HEK293 (cell line): ENCODE measurements at regions not wholly inside any gene's neighbourhood (a gene's known extent, or its start where the extent isn't known, plus 50 kb on each side); places are given as distances from the start of the nearest gene placed in this dataset.

Experiments used
- CTCF ChIA-PET: fragments of 350-600 bp; formaldehyde crosslinking; extraction: SDS; loops from one replicate; lab custom pipeline; 2021; ENCODE audit warnings: antibody characterized with exemption; lab: Yijun Ruan, JAX
- POLR2A ChIA-PET: fragments of 300-600 bp; formaldehyde crosslinking; extraction: SDS; loops from one replicate; lab custom pipeline; 2020; ENCODE audit warnings: antibody characterized with exemption, inconsistent platforms; lab: Yijun Ruan, JAX
- H3K27ac ChIP-seq: fragments of 200-500 bp; sonication (Bioruptor generic); 2 replicates; pipeline ENCODE4 v1.5.1; 2014; ENCODE audit warnings: low read depth, low read length, control low read depth, inconsistent platforms; ENCODE audit errors: extremely low read depth
- H3K36me3 ChIP-seq, 2 experiments: fragments of 200-500 bp in 1 of 2; sonication (Bioruptor generic) in 1 of 2; 1 replicate in 1 of 2; 2 replicates in 1 of 2; pipeline ENCODE4 v1.5.1; 2014 to 2017; ENCODE audit warnings: inconsistent platforms in 2 of 2, low read length in 2 of 2; ENCODE audit not compliant: control insufficient read depth in 2 of 2, insufficient read depth in 1 of 2
- H3K4me1 ChIP-seq: fragments of 200-500 bp; sonication (Bioruptor generic); 2 replicates; pipeline ENCODE4 v1.5.1; 2014; ENCODE audit warnings: mild to moderate bottlenecking, low read length, inconsistent platforms; ENCODE audit not compliant: control insufficient read depth, insufficient read depth
- H3K4me3 ChIP-seq: 2 replicates; pipeline ENCODE4 v1.5.1; 2011; ENCODE audit warnings: low read depth, mild to moderate bottlenecking, control low read depth, low read length, moderate library complexity
- H3K9me3 ChIP-seq: fragments of 200-500 bp; sonication (Bioruptor generic); 2 replicates; pipeline ENCODE4 v1.5.1; 2014; ENCODE audit warnings: low read depth, low read length, inconsistent platforms; ENCODE audit not compliant: control insufficient read depth, insufficient read depth
- ATF2 ChIP-seq: fragments of 450-650 bp; formaldehyde crosslinking; IDR thresholded peaks from 2 replicates; pipeline ENCODE4 v1.5.1; 2016; ENCODE audit warnings: missing biosample characterization, missing genetic modification characterization, low read depth
- FEZF1 ChIP-seq: fragments of 450-650 bp; formaldehyde crosslinking; IDR thresholded peaks from 2 replicates; pipeline ENCODE4 v1.5.1; 2016; ENCODE audit warnings: missing biosample characterization, missing genetic modification characterization
- INSM2 ChIP-seq: fragments of 450-650 bp; formaldehyde crosslinking; IDR thresholded peaks from 2 replicates; pipeline ENCODE4 v1.5.1; 2016; ENCODE audit warnings: missing biosample characterization, missing genetic modification characterization
- KLF16 ChIP-seq: fragments of 450-650 bp; formaldehyde crosslinking; IDR thresholded peaks from 2 replicates; pipeline ENCODE4 v1.5.1; 2017; ENCODE audit warnings: missing biosample characterization, missing genetic modification characterization
- KLF8 ChIP-seq: fragments of 450-650 bp; formaldehyde crosslinking; IDR thresholded peaks from 2 replicates; pipeline ENCODE4 v1.5.1; 2016; ENCODE audit warnings: missing biosample characterization, missing genetic modification characterization
- MZF1 ChIP-seq: fragments of 450-650 bp; formaldehyde crosslinking; IDR thresholded peaks from 2 replicates; pipeline ENCODE4 v1.5.1; 2017; ENCODE audit warnings: missing biosample characterization, missing genetic modification characterization, borderline replicate concordance
- PRDM6 ChIP-seq: fragments of 450-650 bp; formaldehyde crosslinking; IDR thresholded peaks from 2 replicates; pipeline ENCODE4 v1.5.1; 2017; ENCODE audit warnings: missing biosample characterization, missing genetic modification characterization
- SETDB1 ChIP-seq: IDR thresholded peaks from one replicate; pipeline ENCODE4 v1.6.1; 2017; ENCODE audit warnings: mild to moderate bottlenecking, low read length, moderate library complexity, mixed read lengths; ENCODE audit not compliant: insufficient read length
- TRIM28 ChIP-seq: IDR thresholded peaks from 2 replicates; pipeline ENCODE4 v1.6.1; 2011; ENCODE audit warnings: low read length, control low read depth, borderline replicate concordance
- ZBTB6 ChIP-seq: fragments of 450-650 bp; formaldehyde crosslinking; IDR thresholded peaks from 2 replicates; pipeline ENCODE4 v1.5.1; 2017; ENCODE audit warnings: missing biosample characterization, missing genetic modification characterization
- ZFP37 ChIP-seq: fragments of 450-650 bp; formaldehyde crosslinking; IDR thresholded peaks from 2 replicates; pipeline ENCODE4 v1.5.1; 2016; ENCODE audit warnings: missing biosample characterization, missing genetic modification characterization
- ZNF10 ChIP-seq: fragments of 450-650 bp; formaldehyde crosslinking; IDR thresholded peaks from 2 replicates; pipeline ENCODE4 v1.5.1; 2017; ENCODE audit warnings: missing biosample characterization, missing genetic modification characterization
- ZNF132 ChIP-seq: fragments of 450-650 bp; formaldehyde crosslinking; IDR thresholded peaks from 2 replicates; pipeline ENCODE4 v1.5.1; 2017; ENCODE audit warnings: missing biosample characterization, missing genetic modification characterization, borderline replicate concordance
- ZNF362 ChIP-seq: fragments of 450-650 bp; formaldehyde crosslinking; IDR thresholded peaks from 2 replicates; pipeline ENCODE4 v1.5.1; 2016; ENCODE audit warnings: missing biosample characterization, missing genetic modification characterization
- ZNF366 ChIP-seq: fragments of 450-650 bp; formaldehyde crosslinking; conservative IDR thresholded peaks from 2 replicates; pipeline ENCODE4 v1.5.1; 2016; ENCODE audit warnings: missing biosample characterization, missing genetic modification characterization
- ZNF600 ChIP-seq: fragments of 450-650 bp; formaldehyde crosslinking; IDR thresholded peaks from 2 replicates; pipeline ENCODE4 v1.5.1; 2016; ENCODE audit warnings: missing biosample characterization, missing genetic modification characterization
- ZNF645 ChIP-seq: fragments of 450-650 bp; formaldehyde crosslinking; IDR thresholded peaks from 2 replicates; pipeline ENCODE4; 2016; ENCODE audit warnings: missing biosample characterization, missing genetic modification characterization
- ZNF692 ChIP-seq: fragments of 450-650 bp; formaldehyde crosslinking; IDR thresholded peaks from 2 replicates; pipeline ENCODE4 v1.5.1; 2016; ENCODE audit warnings: missing biosample characterization, missing genetic modification characterization
- ZNF777 ChIP-seq: fragments of 450-650 bp; formaldehyde crosslinking; IDR thresholded peaks from 2 replicates; pipeline ENCODE4 v1.5.1; 2017; ENCODE audit warnings: missing biosample characterization, missing genetic modification characterization, borderline replicate concordance
- ZNF843 ChIP-seq: fragments of 450-650 bp; formaldehyde crosslinking; IDR thresholded peaks from 2 replicates; pipeline ENCODE4 v1.5.1; 2016; ENCODE audit warnings: missing biosample characterization, missing genetic modification characterization

- Histone ChIP-seq H3K4me3 (no peak overlapping the region), H3K27ac (no peak overlapping the region), H3K36me3 (no peaks in the 10 kb centered on the region), H3K9me3 (no peaks in the 10 kb centered on the region), H3K4me1 (0 out of 2 replicates have a peak, but pooled peaks cover 3% of the 10 kb centered on the region)
- no peak for TF ChIP-seq ZNF132 (tag by site-specific recombination)
- TF ChIP-seq SETDB1, result no peak
- peak; percentile 54; the same call in 1 of the 2 replicates for TF ChIP-seq FEZF1 (tag by site-specific recombination)
- TF ChIP-seq INSM2, result 0 out of 2 replicates have a peak, but pooled peaks have one; percentile 19
- TF ChIP-seq ZNF10 (tag by site-specific recombination), result no peak
- 0 out of 2 replicates have a peak, but pooled peaks have one; percentile 49 for TF ChIP-seq ZFP37
- TF ChIP-seq ZBTB6 (tag by site-specific recombination), result no peak
- TF ChIP-seq ZNF777 (tag by site-specific recombination), result no peak
- TF ChIP-seq MZF1 (tag by site-specific recombination), result no peak
- 0 out of 2 replicates have a peak, but pooled peaks have one; percentile 28 for TF ChIP-seq ZNF600 (tag by site-specific recombination)
- 0 out of 2 replicates have a peak, but pooled peaks have one; percentile 18 for TF ChIP-seq PRDM6
- 0 out of 2 replicates have a peak, but pooled peaks have one; percentile 18 for TF ChIP-seq ZNF366 (tag by site-specific recombination)
- TF ChIP-seq ZNF843, result 0 out of 2 replicates have a peak, but pooled peaks have one; percentile 47
- TF ChIP-seq KLF16 (tag by site-specific recombination), result no peak
- TF ChIP-seq KLF8 (tag by site-specific recombination), result 0 out of 2 replicates have a peak, but pooled peaks have one; percentile 21
- ChIA-PET CTCF (interaction anchor here (0.6 to 0.7 kb wide), 2 partner anchors 10 to 217 kb away, joined by 3 read pairs; no protein-coding TSS in a partner anchor), POLR2A (no interaction called here)
Observed at GRCh38 chr3:167091226-167091625, 288.9 kb downstream of the ZBBX start.

- TF ChIP-seq ZNF362 (tag by site-specific recombination) (no peak), TRIM28 (no peak), ATF2 (no peak), ZNF645 (tag by site-specific recombination) (no peak), ZNF692 (tag by site-specific recombination) (no peak)
- Histone ChIP-seq H3K4me3 (no peak overlapping the region), H3K36me3 (no peaks in the 10 kb centered on the region), H3K4me1 (no peaks in the 10 kb centered on the region), H3K9me3 (no peaks in the 10 kb centered on the region), H3K27ac (no peak overlapping the region)
- POLR2A ChIA-PET, result no interaction called here
- CTCF ChIA-PET, result no interaction called here
Observed at GRCh38 chr3:167084545-167084944, 295.6 kb downstream of the ZBBX start.
